Mesothelial cell of epicardium (in vitro differentiated cells): ENCODE measurements at regions not wholly inside any gene's neighbourhood (a gene's known extent, or its start where the extent isn't known, plus 50 kb on each side); places are given as distances from the start of the nearest gene placed in this dataset.

Experiments used
- DNase-seq, 2 experiments: peaks; one replicate each; pipeline ENCODE4 v3.0.0; 2021; ENCODE audit warnings: low spot score in 2 of 2; ENCODE audit not compliant: unreplicated experiment in 2 of 2
- H3K27ac Mint-ChIP-seq: 2 replicates; pipeline ENCODE4 v1.8.0; 2021; ENCODE audit warnings: mixed read lengths
- H3K27me3 Mint-ChIP-seq: 2 replicates; pipeline ENCODE4 v1.8.0; 2021; ENCODE audit warnings: low read depth, mixed read lengths
- H3K36me3 Mint-ChIP-seq: 2 replicates; pipeline ENCODE4 v1.8.0; 2021; ENCODE audit warnings: mixed read lengths
- H3K4me1 Mint-ChIP-seq: 2 replicates; pipeline ENCODE4 v1.8.0; 2021; ENCODE audit warnings: mixed read lengths
- H3K4me3 Mint-ChIP-seq: 2 replicates; pipeline ENCODE4 v1.8.0; 2021; ENCODE audit warnings: mild to moderate bottlenecking, moderate library complexity, mixed read lengths
- H3K9me3 Mint-ChIP-seq: 2 replicates; pipeline ENCODE4 v1.8.0; 2021; ENCODE audit warnings: mixed read lengths
- CTCF ChIP-seq: fragments of 200-600 bp; sonication (generic); IDR thresholded peaks from one replicate; pipeline ENCODE4 v1.5.0; 2021; ENCODE audit warnings: antibody characterized with exemption; ENCODE audit not compliant: unreplicated experiment

- Mint-ChIP-seq H3K36me3 (no peaks in the 10 kb centered on the region), H3K4me1 (peaks cover 5% of the 10 kb centered on the region), H3K27ac (no peak overlapping the region), H3K4me3 (no peak overlapping the region), H3K9me3 (no peaks in the 10 kb centered on the region), H3K27me3 (peaks cover 15% of the 10 kb centered on the region)
- no peak for DNase-seq
- TF ChIP-seq CTCF: no peak
Measured at GRCh38 chr5:14006823-14007520, 62.5 kb upstream of the DNAH5 start.

DNA sequence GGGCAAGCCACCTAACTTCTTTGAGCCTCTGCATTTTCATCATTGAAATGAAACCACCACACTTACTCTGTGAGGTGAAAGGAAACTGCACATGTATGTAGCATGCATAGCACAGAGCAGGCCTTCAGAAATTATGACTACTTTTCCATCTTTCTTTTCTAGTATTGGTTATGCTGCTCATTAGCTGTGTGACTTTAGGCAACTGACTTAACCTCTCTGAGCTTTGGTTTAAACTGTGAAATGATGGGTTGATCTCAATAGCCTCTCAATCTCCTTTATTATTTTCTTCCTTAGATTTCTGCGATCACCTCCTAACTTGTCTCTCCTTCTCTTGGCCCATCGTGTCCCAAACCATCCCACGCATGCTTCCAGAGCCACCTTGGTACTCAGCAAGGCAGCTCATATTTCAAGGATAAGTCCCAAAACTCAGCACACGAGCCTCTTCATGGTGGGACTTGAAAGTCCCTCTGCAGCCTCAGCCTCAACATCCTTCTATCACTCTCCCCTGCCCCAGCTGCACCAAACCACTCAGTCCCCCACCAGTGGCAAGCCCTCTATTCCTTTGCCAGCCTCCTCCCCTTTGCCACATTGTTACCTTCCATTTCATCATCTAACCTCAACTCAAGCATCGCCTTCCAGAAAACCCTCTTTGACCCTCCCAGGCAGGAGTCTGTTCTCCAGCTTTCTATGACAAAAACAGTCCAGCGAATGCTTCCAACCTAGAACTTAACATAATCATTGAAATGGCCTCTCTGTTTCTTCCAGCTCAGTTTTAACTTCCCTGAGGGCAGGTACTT, 60.3 kb upstream of the DNAH5 start:
- no peak overlapping the region for H3K4me3 Mint-ChIP-seq
- TF ChIP-seq CTCF: no peak
- H3K27me3 Mint-ChIP-seq: peaks cover 10% of the 10 kb centered on the region
- no peaks in the 10 kb centered on the region for H3K9me3 Mint-ChIP-seq
- no peaks in the 10 kb centered on the region for H3K36me3 Mint-ChIP-seq
- no peak overlapping the region for H3K27ac Mint-ChIP-seq
- no peaks in the 10 kb centered on the region for H3K4me1 Mint-ChIP-seq
- no peak for DNase-seq

DNA sequence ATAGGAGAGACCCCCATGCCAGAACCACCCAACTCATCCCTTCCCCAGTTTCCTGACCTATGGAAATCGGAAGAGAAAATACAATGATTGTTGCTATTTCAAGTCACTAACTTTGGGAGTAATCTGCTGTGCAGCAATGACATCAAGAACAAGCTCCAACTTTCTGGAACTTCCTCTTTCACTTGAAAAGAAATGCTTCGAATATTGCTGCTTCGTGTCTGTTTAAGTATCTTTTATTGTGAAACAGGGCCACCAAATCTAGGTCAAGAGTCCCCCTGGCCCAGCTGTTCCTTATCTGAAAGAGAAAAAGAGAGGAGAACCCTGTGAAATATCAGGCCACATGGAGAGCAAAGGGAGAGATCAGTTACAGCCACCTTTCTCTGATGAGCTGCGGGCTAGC, 59.4 kb upstream of the DNAH5 start:
- H3K27ac Mint-ChIP-seq: no peak overlapping the region
- TF ChIP-seq CTCF: no peak
- H3K9me3 Mint-ChIP-seq: no peaks in the 10 kb centered on the region
- no peak for DNase-seq
- no peaks in the 10 kb centered on the region for H3K4me1 Mint-ChIP-seq
- no peaks in the 10 kb centered on the region for H3K36me3 Mint-ChIP-seq
- H3K27me3 Mint-ChIP-seq: peaks cover 7% of the 10 kb centered on the region
- no peak overlapping the region for H3K4me3 Mint-ChIP-seq

- TF ChIP-seq CTCF: no peak
- H3K36me3 Mint-ChIP-seq: no peaks in the 10 kb centered on the region
- H3K27ac Mint-ChIP-seq: no peak overlapping the region
- no peak for DNase-seq
- no peak overlapping the region for H3K4me3 Mint-ChIP-seq
- H3K4me1 Mint-ChIP-seq: no peaks in the 10 kb centered on the region
- H3K27me3 Mint-ChIP-seq: peaks cover 7% of the 10 kb centered on the region
- no peaks in the 10 kb centered on the region for H3K9me3 Mint-ChIP-seq
Measured at GRCh38 chr5:14003513-14003912, 59.0 kb upstream of the DNAH5 start.

GRCh38 chr5:13998254-13998653, 53.8 kb upstream of the DNAH5 start:
- H3K36me3 Mint-ChIP-seq: peaks cover 4% of the 10 kb centered on the region
- H3K9me3 Mint-ChIP-seq: peaks cover 5% of the 10 kb centered on the region
- TF ChIP-seq CTCF: no peak

More at GRCh38 chr5:13998254-13998653, 53.8 kb upstream of the DNAH5 start:
- Mint-ChIP-seq H3K27ac (no peak overlapping the region), H3K27me3 (no peaks in the 10 kb centered on the region), H3K4me3 (no peak overlapping the region), H3K4me1 (peaks cover 14% of the 10 kb centered on the region)
- no peak for DNase-seq
